Activated naive CD8-positive, alpha-beta T cell treated with anti-CD3 and anti-CD28 coated beads for 36 hours (primary cell): ENCODE measurements at regions not wholly inside any gene's neighbourhood (a gene's known extent, or its start where the extent isn't known, plus 50 kb on each side); places are given as distances from the start of the nearest gene placed in this dataset.

Experiments
- DNase-seq: peaks from one replicate; pipeline ENCODE4 v3.0.0; 2021
- H3K27ac Mint-ChIP-seq: one replicate; pipeline ENCODE4 v1.8.0; 2022; ENCODE audit warnings: mild to moderate bottlenecking, moderate library complexity, mixed read lengths
- H3K27me3 Mint-ChIP-seq: one replicate; pipeline ENCODE4 v1.8.0; 2022; ENCODE audit warnings: mild to moderate bottlenecking, mixed read lengths
- H3K36me3 Mint-ChIP-seq: one replicate; pipeline ENCODE4 v1.8.0; 2021; ENCODE audit warnings: mild to moderate bottlenecking, mixed read lengths
- H3K4me1 Mint-ChIP-seq: one replicate; pipeline ENCODE4 v1.8.0; 2021; ENCODE audit warnings: mixed read lengths
- H3K4me3 Mint-ChIP-seq: one replicate; pipeline ENCODE4 v1.8.0; 2022; ENCODE audit warnings: mild to moderate bottlenecking, moderate library complexity, mixed read lengths
- H3K9me3 Mint-ChIP-seq: one replicate; pipeline ENCODE4 v1.8.0; 2022; ENCODE audit warnings: mixed read lengths

DNA sequence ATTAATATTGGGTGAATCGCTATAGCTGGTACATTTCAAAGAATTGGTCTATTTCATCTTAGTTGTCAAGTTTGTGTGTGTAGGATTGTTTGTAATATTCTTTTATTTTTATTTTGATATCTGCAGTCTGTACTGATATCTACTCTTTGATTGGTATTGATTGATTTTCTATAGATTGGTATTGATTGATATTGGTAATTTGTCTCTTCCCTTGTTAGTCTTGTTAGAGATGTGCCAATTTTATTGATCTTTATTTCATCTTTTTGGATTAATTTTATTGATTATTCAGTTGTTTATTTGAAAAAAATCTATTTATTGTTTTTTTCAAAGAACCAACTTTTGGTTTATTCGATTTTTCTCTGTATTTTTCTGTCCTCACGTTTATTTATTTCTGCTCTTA is 61.4 kb downstream of the TM2D3 start:
- H3K27me3 Mint-ChIP-seq = peaks cover 47% of the 10 kb centered on the region
- DNase-seq = no peak
- H3K36me3 Mint-ChIP-seq = peaks cover 2% of the 10 kb centered on the region
- H3K9me3 Mint-ChIP-seq = peaks cover 10% of the 10 kb centered on the region
- no peak overlapping the region for H3K4me3 Mint-ChIP-seq
- no peak overlapping the region for H3K27ac Mint-ChIP-seq
- no peaks in the 10 kb centered on the region for H3K4me1 Mint-ChIP-seq

DNA sequence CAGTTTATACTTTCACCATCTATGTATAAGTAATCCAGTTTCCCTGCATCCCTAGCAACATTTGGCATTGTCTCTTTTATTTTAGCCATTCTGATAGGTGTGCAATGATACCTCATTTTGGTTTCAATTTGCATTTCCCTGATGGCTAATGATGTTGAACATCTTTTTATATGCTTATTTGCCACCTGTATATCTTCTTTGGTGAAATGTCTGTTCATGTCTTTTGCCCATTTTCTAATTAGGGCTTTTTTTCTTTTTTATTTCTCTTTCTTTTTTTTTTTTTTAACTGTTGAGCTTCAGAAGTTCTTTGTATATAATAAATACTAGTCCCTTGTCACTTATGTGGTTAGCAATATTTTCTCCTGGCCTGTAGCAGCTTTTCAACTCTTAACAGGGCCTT is 68.9 kb downstream of the TM2D3 start:
- Mint-ChIP-seq H3K9me3 (peaks cover 7% of the 10 kb centered on the region), H3K27ac (no peak overlapping the region), H3K27me3 (peaks cover 54% of the 10 kb centered on the region), H3K4me1 (no peaks in the 10 kb centered on the region), H3K36me3 (no peaks in the 10 kb centered on the region), H3K4me3 (no peak overlapping the region)
- DNase-seq = no peak

DNA sequence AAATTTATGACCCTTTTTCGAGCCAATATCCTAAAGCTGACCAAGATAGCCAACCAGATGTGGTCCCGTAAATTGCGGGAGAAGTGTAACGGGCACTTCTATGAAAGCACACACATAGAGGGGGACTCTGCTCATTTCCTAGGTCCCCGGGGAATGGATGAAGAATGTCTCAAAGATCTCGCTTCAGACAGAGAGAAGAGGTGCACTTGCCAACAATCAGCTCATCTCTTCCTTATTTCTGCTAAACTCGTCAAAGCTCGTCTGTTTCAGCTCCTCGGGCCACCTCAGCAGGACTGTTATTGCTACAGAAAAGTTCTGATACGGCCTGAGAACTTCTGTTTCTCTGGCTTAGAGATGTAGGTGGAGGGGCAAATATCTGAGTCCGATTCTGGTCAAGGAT is 71.8 kb downstream of the TM2D3 start:
- Mint-ChIP-seq H3K27ac (no peak overlapping the region), H3K4me1 (no peaks in the 10 kb centered on the region), H3K27me3 (peaks cover 46% of the 10 kb centered on the region), H3K9me3 (peaks cover 7% of the 10 kb centered on the region), H3K4me3 (no peak overlapping the region), H3K36me3 (no peaks in the 10 kb centered on the region)
- no peak for DNase-seq

DNA sequence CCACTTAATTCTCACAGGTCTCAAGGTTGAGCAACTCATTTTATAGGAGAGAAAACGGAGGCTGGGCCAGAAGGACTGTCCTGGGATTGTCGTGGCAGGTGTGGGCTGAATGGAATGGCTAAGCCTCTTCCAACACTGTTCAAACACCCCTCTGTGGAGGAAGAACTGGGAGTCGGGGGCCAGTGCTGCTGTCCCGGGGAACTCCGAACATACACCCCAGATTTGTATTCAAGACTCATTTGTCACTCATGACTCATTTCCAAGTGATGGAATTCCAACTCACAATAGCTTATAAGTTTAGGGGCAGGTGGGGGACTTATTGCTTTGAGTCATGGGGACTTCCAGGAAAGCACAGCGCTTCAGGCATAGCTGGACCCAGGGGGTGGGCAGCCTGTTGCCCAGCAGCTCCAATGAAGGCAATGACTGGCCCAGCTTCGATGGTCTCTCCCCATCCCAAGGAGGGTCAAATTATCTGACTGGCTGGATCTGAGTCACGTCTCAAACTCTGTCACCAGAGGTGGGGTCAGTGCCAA is 72.5 kb downstream of the TM2D3 start:
- DNase-seq = no peak

DNA sequence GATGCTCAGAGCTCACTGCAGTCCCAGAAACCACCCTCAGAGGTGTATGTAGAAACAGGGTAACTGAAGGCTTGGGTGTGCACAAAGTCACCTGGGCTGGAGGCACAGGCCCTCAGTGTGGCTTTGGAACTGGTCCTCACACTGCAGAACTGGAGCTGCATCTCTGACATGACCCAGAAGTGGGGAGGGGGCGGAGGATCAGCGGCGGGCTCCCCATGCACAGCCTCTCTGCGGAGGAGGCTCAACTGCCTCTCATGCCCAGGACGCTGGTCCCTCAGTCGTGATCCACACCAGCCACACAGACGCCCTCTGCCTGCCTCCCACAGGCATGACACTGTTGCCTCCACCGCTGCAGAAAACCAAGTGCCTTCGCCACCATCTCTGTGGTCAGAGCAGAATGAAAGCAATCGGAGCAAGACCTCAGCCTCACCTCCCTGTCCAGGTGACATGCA is 73.7 kb downstream of the TM2D3 start:
- DNase-seq = peak; percentile 15
- Mint-ChIP-seq H3K9me3 (peaks cover 4% of the 10 kb centered on the region), H3K27me3 (peaks cover 53% of the 10 kb centered on the region), H3K4me3 (no peak overlapping the region), H3K4me1 (no peaks in the 10 kb centered on the region), H3K27ac (no peak overlapping the region), H3K36me3 (no peaks in the 10 kb centered on the region)

More for the DNA sequence above, 72.5 kb downstream of the TM2D3 start:
- no peaks in the 10 kb centered on the region for H3K36me3 Mint-ChIP-seq
- peaks cover 50% of the 10 kb centered on the region for H3K27me3 Mint-ChIP-seq
- no peak overlapping the region for H3K27ac Mint-ChIP-seq
- no peaks in the 10 kb centered on the region for H3K4me1 Mint-ChIP-seq
- H3K9me3 Mint-ChIP-seq = peaks cover 7% of the 10 kb centered on the region
- H3K4me3 Mint-ChIP-seq = no peak overlapping the region

DNA sequence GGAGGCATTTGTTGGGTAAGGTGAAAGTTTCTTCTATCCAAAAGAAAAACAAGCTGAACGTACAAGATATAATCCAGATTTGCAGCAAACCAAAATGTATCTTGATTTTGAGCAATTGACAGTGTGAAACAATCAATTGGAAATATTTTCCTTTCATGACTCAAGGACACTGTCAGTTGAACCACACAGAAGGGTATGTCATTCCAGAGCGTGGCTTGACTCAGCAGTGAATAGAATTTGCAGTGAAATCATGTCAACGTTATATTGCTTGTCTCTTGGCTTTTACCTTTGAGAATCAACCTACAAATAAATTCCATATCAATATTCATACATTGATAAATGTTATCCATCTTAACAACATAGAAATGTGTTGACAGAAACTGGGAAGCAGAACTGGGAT is 78.2 kb downstream of the TM2D3 start:
- Mint-ChIP-seq H3K27ac (no peak overlapping the region), H3K9me3 (no peaks in the 10 kb centered on the region), H3K4me3 (no peak overlapping the region), H3K27me3 (peaks cover 31% of the 10 kb centered on the region), H3K4me1 (no peaks in the 10 kb centered on the region), H3K36me3 (no peaks in the 10 kb centered on the region)
- no peak for DNase-seq

DNA sequence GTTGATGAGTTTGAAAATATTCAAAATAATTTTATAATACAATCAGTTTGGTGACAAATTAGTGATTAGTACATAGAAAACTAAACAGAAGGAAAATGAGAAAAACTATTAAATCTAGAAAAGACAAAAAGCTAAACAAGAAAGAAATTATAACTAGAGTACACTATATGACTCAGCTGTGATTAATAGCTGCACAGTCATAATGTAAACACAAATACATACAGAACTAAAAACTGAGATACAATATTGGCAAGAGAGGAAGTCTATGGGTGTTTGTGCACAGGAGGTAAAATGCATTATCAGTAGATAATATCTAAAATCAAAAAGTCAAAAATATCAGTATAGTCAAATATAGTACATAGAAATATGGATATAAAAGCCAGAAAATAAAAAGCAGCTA is 80.7 kb upstream of the PCSK6 start:
- no peak for DNase-seq
- no peaks in the 10 kb centered on the region for H3K4me1 Mint-ChIP-seq
- H3K9me3 Mint-ChIP-seq = no peaks in the 10 kb centered on the region
- H3K27me3 Mint-ChIP-seq = peaks cover 29% of the 10 kb centered on the region
- no peak overlapping the region for H3K27ac Mint-ChIP-seq
- H3K36me3 Mint-ChIP-seq = no peaks in the 10 kb centered on the region
- H3K4me3 Mint-ChIP-seq = no peak overlapping the region

DNA sequence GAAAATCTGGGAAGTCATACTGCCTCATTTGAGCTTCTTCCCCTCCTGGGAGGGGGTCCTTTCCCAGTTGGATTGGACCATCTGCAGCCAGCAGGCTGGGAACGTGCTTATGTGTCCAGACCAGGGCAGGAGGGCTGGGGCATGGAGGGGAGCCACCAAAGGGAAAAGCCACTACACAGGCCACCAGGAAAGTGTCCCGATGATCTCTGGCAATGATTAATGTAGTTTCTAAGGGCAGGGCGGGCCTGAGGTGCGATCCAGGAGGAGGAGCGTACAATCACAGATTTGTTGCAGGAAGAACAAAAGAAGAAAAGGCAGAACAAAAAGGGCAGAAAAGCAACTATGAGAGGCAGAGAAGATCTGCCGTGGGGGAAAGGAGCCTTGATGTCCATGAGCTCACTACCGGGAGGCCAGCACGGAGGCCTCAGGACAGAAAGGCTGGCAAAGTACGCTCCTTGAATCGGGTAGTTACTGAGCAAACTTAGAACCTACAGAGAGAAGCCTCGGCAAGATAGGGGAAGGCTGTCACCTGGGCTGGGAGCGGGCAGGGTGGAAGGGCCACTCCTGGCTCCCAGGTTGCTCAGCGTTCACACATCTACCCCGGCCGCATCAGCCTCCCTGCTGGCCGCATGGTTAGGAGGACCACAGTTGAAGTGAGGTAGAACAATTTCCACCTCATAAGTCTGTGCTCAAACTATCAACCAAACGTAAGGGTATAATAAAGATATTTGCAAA is 79.5 kb upstream of the PCSK6 start:
- no peak for DNase-seq
- Mint-ChIP-seq H3K4me3 (no peak overlapping the region), H3K36me3 (no peaks in the 10 kb centered on the region), H3K27me3 (peaks cover 28% of the 10 kb centered on the region), H3K27ac (no peak overlapping the region), H3K4me1 (no peaks in the 10 kb centered on the region), H3K9me3 (no peaks in the 10 kb centered on the region)

DNA sequence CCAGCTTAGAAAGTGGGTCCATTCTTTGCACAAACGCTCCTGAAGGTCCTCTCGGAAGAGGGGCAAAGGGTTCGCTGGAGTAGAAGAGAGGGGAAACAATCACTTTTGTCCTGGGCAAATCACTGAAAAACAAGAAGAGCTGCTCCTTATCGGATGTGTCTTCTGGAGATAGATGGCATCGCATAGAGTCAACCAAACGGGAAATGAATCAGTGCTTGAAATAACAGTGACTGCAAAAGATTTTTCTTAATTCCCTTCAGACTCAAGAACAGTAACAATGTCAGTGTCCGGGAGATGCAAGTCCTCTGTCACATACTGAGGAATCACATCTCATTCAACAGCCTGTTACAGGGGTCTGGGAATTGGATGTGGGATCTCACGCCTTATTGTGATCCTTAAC is 78.8 kb upstream of the PCSK6 start:
- no peaks in the 10 kb centered on the region for H3K9me3 Mint-ChIP-seq
- no peak overlapping the region for H3K27ac Mint-ChIP-seq
- H3K4me1 Mint-ChIP-seq = no peaks in the 10 kb centered on the region
- peaks cover 28% of the 10 kb centered on the region for H3K27me3 Mint-ChIP-seq
- no peak for DNase-seq
- H3K4me3 Mint-ChIP-seq = no peak overlapping the region
- no peaks in the 10 kb centered on the region for H3K36me3 Mint-ChIP-seq

DNA sequence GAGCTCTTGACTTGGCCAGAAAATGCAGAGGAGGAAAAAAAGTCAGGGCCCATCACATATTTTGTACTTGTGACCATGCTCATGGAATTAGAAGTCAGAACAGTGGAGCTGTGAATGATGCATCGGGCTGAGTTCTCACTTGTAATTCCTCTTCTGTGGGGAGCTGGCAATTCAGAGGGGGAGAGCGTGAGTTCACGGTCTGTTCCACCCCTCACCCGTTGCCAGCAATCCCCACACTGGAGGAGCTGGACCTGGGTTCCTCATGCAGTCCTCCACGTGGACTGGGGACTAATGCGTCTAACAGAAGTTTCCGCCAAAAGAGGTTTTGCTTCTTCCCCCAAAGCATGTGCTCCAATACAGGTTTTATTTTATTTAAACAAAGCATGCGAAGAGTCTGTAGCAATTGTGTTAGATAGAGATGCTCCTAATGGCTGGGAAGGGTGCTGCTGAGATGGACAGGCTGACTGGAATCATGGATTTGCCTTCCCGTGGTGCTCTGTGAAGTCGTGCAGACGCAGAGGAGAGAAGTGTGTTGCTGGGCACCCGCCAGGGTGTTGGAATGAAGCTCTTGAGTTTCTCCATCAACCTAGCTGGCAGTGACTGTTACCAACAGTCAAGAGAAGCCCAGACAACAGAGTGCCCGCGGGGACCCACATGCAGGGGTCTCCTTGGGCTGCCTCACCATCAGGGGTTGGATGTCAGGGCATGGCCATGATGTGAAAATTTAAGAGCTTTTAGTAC is 77.4 kb upstream of the PCSK6 start:
- Mint-ChIP-seq H3K9me3 (no peaks in the 10 kb centered on the region), H3K4me1 (no peaks in the 10 kb centered on the region), H3K4me3 (no peak overlapping the region), H3K36me3 (no peaks in the 10 kb centered on the region), H3K27ac (no peak overlapping the region), H3K27me3 (peaks cover 24% of the 10 kb centered on the region)
- no peak for DNase-seq

DNA sequence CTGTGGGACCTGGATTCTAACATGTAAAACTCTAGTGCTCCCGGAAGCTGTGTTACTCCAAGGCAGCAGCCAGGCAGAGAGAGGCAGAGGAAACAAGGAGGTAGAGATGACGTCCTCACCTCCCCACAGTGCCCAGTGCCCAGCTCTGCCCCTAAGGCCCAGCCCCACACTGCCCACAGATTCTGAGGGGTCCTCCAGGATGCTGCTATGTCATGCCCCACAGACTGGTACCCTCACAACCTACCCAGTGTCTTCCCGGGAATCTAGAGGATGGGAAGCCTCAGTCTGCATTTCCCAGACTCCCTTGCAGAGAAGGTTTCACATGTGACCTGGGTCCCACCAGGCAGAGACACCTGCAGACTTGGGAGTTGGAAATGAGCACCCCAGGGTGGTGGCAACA is 75.9 kb upstream of the PCSK6 start:
- H3K9me3 Mint-ChIP-seq = no peaks in the 10 kb centered on the region
- peaks cover 24% of the 10 kb centered on the region for H3K27me3 Mint-ChIP-seq
- no peaks in the 10 kb centered on the region for H3K4me1 Mint-ChIP-seq
- DNase-seq = no peak
- H3K36me3 Mint-ChIP-seq = no peaks in the 10 kb centered on the region
- H3K4me3 Mint-ChIP-seq = no peak overlapping the region
- H3K27ac Mint-ChIP-seq = no peak overlapping the region

DNA sequence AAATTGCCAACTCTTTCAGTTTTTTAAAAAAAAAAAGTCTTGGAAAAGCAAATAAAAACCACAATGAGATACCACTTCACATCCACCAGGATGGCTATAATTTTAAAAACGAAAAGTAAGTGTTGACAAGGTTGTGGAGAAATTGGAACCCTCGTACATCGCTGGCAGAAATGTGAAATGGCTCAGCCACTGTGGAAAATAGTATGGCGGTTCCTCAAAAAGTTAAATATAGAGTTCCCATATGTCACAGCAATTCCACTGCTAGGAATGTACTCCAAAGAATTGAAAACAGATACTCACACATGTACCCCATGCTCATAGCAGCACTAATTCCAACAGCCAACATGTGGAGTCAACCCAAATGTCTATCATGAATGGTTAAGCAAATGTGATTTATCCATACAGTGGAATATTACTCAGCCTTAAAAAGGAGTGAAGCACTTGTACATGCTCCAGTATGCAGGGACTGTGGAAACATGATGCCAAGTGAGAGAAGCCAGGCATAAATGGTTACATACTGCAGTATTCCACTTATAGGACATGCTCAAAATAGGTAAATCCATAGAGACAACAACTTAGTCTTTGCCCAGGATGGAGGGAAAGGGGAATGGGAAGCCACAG is 73.8 kb upstream of the PCSK6 start:
- no peak for DNase-seq
- no peaks in the 10 kb centered on the region for H3K4me1 Mint-ChIP-seq
- no peak overlapping the region for H3K4me3 Mint-ChIP-seq
- H3K36me3 Mint-ChIP-seq = no peaks in the 10 kb centered on the region
- H3K27me3 Mint-ChIP-seq = peaks cover 26% of the 10 kb centered on the region
- no peak overlapping the region for H3K27ac Mint-ChIP-seq
- H3K9me3 Mint-ChIP-seq = no peaks in the 10 kb centered on the region

DNA sequence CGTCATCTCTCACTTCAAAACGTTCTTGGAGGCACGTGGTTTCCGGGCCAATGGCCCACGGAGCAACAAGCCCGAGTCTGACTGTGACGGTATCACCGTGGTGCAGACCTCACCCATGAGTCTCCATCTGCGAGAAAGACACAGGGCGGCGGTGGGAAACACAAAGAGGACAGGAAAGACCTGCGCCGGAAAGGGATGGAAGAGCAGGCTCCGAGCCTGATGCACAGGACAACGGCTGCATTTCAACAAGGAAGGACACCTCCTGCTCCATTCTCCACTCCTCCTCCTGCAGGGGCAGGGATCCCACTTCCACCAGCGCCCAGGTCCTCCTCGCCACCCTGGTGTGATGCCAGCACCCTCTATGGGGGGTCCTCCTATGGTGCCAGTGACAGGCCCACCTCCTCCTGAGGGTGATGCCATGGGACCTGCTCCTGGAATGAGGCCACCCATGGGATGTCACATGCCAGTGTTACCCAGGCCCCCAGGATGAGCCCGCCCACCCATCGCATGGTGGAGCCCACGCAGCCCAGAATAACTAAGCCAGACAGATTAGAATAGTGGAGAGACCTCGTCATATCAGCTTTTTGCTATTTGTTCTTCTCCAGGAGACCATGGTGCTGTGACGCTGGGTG is 73.0 kb upstream of the PCSK6 start:
- Mint-ChIP-seq H3K27me3 (peaks cover 25% of the 10 kb centered on the region), H3K9me3 (no peaks in the 10 kb centered on the region), H3K36me3 (no peaks in the 10 kb centered on the region), H3K27ac (no peak overlapping the region), H3K4me1 (no peaks in the 10 kb centered on the region), H3K4me3 (no peak overlapping the region)
- no peak for DNase-seq

DNA sequence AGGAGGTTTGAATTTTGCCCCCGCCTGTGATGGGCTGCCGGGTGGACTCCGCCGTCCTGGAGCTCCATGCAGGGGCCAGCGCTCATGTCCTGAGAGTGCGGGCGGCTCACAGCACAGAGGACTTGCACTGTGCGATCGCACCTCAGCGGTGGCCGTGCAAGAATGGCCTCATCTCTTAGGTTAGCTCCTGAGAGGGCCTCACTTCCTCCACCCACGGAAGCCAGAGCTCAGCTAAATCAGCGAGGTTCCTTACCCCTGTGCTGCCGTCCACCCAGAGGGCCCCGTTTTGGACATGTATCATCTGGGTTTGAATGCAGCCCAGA is 72.0 kb upstream of the PCSK6 start:
- Mint-ChIP-seq H3K27ac (no peak overlapping the region), H3K36me3 (no peaks in the 10 kb centered on the region), H3K4me3 (no peak overlapping the region), H3K4me1 (no peaks in the 10 kb centered on the region), H3K27me3 (peaks cover 15% of the 10 kb centered on the region), H3K9me3 (no peaks in the 10 kb centered on the region)
- no peak for DNase-seq
